ENCODE measurements at regions not wholly inside any gene's neighbourhood (a gene's known extent, or its start where the extent isn't known, plus 50 kb on each side); places are given as distances from the start of the nearest gene placed in this dataset.

DNA sequence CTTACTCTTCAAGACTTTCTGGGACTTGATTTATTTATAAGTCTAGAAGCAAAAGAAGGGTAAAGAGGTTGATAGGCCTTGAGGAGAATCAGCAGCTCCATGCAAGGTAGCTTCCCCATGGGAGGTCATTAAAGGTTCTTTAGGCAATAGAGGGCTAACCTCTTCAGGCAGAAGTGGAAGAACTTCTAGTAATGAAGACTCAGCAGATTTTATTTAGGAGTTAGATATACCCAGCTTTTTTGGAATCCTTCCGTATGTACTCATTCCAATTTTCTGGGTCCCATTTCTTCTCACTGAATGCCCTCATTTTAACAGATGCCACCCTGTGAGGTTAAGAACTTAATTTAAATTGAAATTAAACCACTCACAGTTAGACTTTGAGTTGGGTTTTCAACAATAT lies 565.6 kb downstream of the LRFN5 start:
- H3K36me3 ChIP-seq (replicated peaks in 1 of 2; ENCODE audit: control insufficient read depth in 1 of 2, insufficient read depth in 2 of 2, low read length in 2 of 2): no peaks in the 10 kb centered on the region
- intact Hi-C loops (cut with micrococcal nuclease; ENCODE audit: unreplicated experiment): no loop called here
- DNase-seq (ENCODE audit: low spot score) (no peak), ATAC-seq (no peak), FAIRE-seq (no peak)
- H4K20me1 ChIP-seq (ENCODE audit: insufficient read depth, low read length): no peaks in the 10 kb centered on the region
- no peak overlapping the region for H3K9ac ChIP-seq (ENCODE audit: insufficient read depth, low read depth, low read length)
- BruUV-seq (replicated peaks): no TSS peak
- peaks cover 90% of the 10 kb centered on the region for H3K9me3 ChIP-seq (ENCODE audit: low read length)
- no peaks in the 10 kb centered on the region for H3K4me1 ChIP-seq (ENCODE audit: insufficient read depth, low read length)
- no peaks in the 10 kb centered on the region for H3K79me2 ChIP-seq (ENCODE audit: insufficient read depth, low read length)
- no peak overlapping the region for H2AFZ ChIP-seq (ENCODE audit: low read length)
- ChIA-PET POLR2A (no interaction called here), CTCF (ENCODE audit: low intra/inter-chr PET ratio, low total read pairs) (no interaction called here)
- WGBS (ENCODE audit: low lambda C conversion rate): 70% methylated on average over 1 of the region's 1 CpG
- in situ Hi-C loops (cut with HindIII; ENCODE audit: extremely low pct_ligation_motif_present, low pct_unique_long_range_greater_than_20kb): no loop called here
- TF ChIP-seq MAFK (conservative IDR thresholded peaks at IDR 0.05 in 1 of 2, IDR thresholded peaks at IDR 0.05 in 1 of 2; ENCODE audit: low read length in 2 of 2) (peak; percentile 67 to 82; a peak in 3 of 4 replicates), RCOR2 (CRISPR knock-in tag; IDR thresholded peaks at IDR 0.05) (no peak), MAFF (IDR thresholded peaks at IDR 0.05; ENCODE audit: low read depth, low read length) (peak; percentile 64; the same call in 1 of the 2 replicates), TGIF2 (CRISPR knock-in tag; IDR thresholded peaks at IDR 0.05) (no peak), ZNF660 (CRISPR knock-in tag; IDR thresholded peaks at IDR 0.05; ENCODE audit: borderline replicate concordance, low read depth) (no peak), ZNF543 (CRISPR knock-in tag; IDR thresholded peaks at IDR 0.05) (no peak)
- TF ChIP-seq, protein P1, sequence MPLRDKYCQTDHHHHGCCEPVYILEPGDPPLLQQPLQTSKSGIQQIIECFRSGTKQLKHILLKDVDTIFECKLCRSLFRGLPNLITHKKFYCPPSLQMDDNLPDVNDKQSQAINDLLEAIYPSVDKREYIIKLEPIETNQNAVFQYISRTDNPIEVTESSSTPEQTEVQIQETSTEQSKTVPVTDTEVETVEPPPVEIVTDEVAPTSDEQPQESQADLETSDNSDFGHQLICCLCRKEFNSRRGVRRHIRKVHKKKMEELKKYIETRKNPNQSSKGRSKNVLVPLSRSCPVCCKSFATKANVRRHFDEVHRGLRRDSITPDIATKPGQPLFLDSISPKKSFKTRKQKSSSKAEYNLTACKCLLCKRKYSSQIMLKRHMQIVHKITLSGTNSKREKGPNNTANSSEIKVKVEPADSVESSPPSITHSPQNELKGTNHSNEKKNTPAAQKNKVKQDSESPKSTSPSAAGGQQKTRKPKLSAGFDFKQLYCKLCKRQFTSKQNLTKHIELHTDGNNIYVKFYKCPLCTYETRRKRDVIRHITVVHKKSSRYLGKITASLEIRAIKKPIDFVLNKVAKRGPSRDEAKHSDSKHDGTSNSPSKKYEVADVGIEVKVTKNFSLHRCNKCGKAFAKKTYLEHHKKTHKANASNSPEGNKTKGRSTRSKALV (CRISPR knock-in tag; IDR thresholded peaks at IDR 0.05): no peak
- no peak overlapping the region for H3K4me2 ChIP-seq (ENCODE audit: low read depth, low read length)
- no peak overlapping the region for H3K4me3 ChIP-seq (replicated peaks in 1 of 3; ENCODE audit: insufficient read depth in 1 of 3, low read depth in 2 of 3, low read length in 3 of 3)
- H3K27me3 ChIP-seq (ENCODE audit: control insufficient read depth in 1 of 2, insufficient read depth in 2 of 2, low read length in 2 of 2): no peaks in the 10 kb centered on the region
- no peak overlapping the region for H3K27ac ChIP-seq (ENCODE audit: extremely low read length, insufficient read depth, low read length)

GRCh38 chr14:42163136-42163535 lies 556.5 kb downstream of the LRFN5 start:
- no peak overlapping the region for H3K27ac ChIP-seq (ENCODE audit: extremely low read length, insufficient read depth, low read length)
- WGBS (ENCODE audit: low lambda C conversion rate): 0% methylated on average over 2 of the region's 2 CpGs
- no peak overlapping the region for H2AFZ ChIP-seq (ENCODE audit: low read length)
- H3K9ac ChIP-seq (ENCODE audit: insufficient read depth, low read depth, low read length): no peak overlapping the region
- CTCF ChIA-PET (ENCODE audit: low intra/inter-chr PET ratio, low total read pairs): no interaction called here
- H4K20me1 ChIP-seq (ENCODE audit: insufficient read depth, low read length): no peaks in the 10 kb centered on the region
- POLR2A ChIA-PET: no interaction called here
- H3K27me3 ChIP-seq (ENCODE audit: control insufficient read depth in 1 of 2, insufficient read depth in 2 of 2, low read length in 2 of 2): no peaks in the 10 kb centered on the region
- ATAC-seq: no peak
- no peaks in the 10 kb centered on the region for H3K4me1 ChIP-seq (ENCODE audit: insufficient read depth, low read length)
- no peak for FAIRE-seq
- H3K9me3 ChIP-seq (ENCODE audit: low read length): peaks cover 97% of the 10 kb centered on the region
- H3K79me2 ChIP-seq (ENCODE audit: insufficient read depth, low read length): no peaks in the 10 kb centered on the region
- H3K36me3 ChIP-seq (replicated peaks in 1 of 2; ENCODE audit: control insufficient read depth in 1 of 2, insufficient read depth in 2 of 2, low read length in 2 of 2): no peaks in the 10 kb centered on the region
- no peak overlapping the region for H3K4me3 ChIP-seq (replicated peaks in 1 of 3; ENCODE audit: insufficient read depth in 1 of 3, low read depth in 2 of 3, low read length in 3 of 3)
- no TSS peak for BruUV-seq (replicated peaks)
- no peak overlapping the region for H3K4me2 ChIP-seq (ENCODE audit: low read depth, low read length)
- intact Hi-C loops (cut with micrococcal nuclease; ENCODE audit: unreplicated experiment): no loop called here
- in situ Hi-C loops (cut with HindIII; ENCODE audit: extremely low pct_ligation_motif_present, low pct_unique_long_range_greater_than_20kb): no loop called here
- no peak for DNase-seq (ENCODE audit: low spot score)
- no peak for TF ChIP-seq ZNF839 (CRISPR knock-in tag; IDR thresholded peaks at IDR 0.05; ENCODE audit: borderline replicate concordance)
- TF ChIP-seq LCORL (IDR thresholded peaks at IDR 0.05): no peak
- TF ChIP-seq LCORL (CRISPR knock-in tag; IDR thresholded peaks at IDR 0.05): no peak
- TF ChIP-seq ZC3H13 (CRISPR knock-in tag; IDR thresholded peaks at IDR 0.05): no peak
- TF ChIP-seq ZNF431 (CRISPR knock-in tag; IDR thresholded peaks at IDR 0.05; ENCODE audit: borderline replicate concordance, low read depth): no peak
- TF ChIP-seq RBM22 (optimal IDR thresholded peaks at IDR 0.05; ENCODE audit: low read length): no peak
- no peak for TF ChIP-seq ZNF3 (CRISPR knock-in tag; IDR thresholded peaks at IDR 0.05)
- TF ChIP-seq ZNF441 (CRISPR knock-in tag; IDR thresholded peaks at IDR 0.05; ENCODE audit: borderline replicate concordance): no peak
- TF ChIP-seq NFYC (CRISPR knock-in tag; IDR thresholded peaks at IDR 0.05): no peak
- TF ChIP-seq TBX2 (CRISPR knock-in tag; IDR thresholded peaks at IDR 0.05; ENCODE audit: borderline replicate concordance): no peak
- TF ChIP-seq, protein P2, sequence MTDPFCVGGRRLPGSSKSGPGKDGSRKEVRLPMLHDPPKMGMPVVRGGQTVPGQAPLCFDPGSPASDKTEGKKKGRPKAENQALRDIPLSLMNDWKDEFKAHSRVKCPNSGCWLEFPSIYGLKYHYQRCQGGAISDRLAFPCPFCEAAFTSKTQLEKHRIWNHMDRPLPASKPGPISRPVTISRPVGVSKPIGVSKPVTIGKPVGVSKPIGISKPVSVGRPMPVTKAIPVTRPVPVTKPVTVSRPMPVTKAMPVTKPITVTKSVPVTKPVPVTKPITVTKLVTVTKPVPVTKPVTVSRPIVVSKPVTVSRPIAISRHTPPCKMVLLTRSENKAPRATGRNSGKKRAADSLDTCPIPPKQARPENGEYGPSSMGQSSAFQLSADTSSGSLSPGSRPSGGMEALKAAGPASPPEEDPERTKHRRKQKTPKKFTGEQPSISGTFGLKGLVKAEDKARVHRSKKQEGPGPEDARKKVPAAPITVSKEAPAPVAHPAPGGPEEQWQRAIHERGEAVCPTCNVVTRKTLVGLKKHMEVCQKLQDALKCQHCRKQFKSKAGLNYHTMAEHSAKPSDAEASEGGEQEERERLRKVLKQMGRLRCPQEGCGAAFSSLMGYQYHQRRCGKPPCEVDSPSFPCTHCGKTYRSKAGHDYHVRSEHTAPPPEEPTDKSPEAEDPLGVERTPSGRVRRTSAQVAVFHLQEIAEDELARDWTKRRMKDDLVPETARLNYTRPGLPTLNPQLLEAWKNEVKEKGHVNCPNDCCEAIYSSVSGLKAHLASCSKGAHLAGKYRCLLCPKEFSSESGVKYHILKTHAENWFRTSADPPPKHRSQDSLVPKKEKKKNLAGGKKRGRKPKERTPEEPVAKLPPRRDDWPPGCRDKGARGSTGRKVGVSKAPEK (CRISPR knock-in tag; IDR thresholded peaks at IDR 0.05; ENCODE audit: borderline replicate concordance): no peak
